ENCODE measurements at regions not wholly inside any gene's neighbourhood (a gene's known extent, or its start where the extent isn't known, plus 50 kb on each side); places are given as distances from the start of the nearest gene placed in this dataset.

- TF ChIP-seq ZBED1 (IDR thresholded peaks at IDR 0.05) (no peak), NR3C1 (CRISPR knock-in tag; IDR thresholded peaks at IDR 0.05) (no peak), ZNF175 (CRISPR knock-in tag; IDR thresholded peaks at IDR 0.05; ENCODE audit: low read depth) (no peak), RBM39 (optimal IDR thresholded peaks at IDR 0.05; ENCODE audit: low read depth, low read length) (no peak)
Measured at GRCh38 chr4:84028340-84028739, 470.8 kb downstream of the NKX6-1 start.

Measured in K562 (cell line).